Activated CD8-positive, alpha-beta memory T cell treated with anti-CD3 and anti-CD28 coated beads, Interleukin-2, amount 10 ng/mL, durations not matched to agents 7 days and 5 days (primary cell): ENCODE measurements at regions not wholly inside any gene's neighbourhood (a gene's known extent, or its start where the extent isn't known, plus 50 kb on each side); places are given as distances from the start of the nearest gene placed in this dataset.

Source experiments
- ATAC-seq: fragments of 150-1000 bp; cut with Tn5 transposase; one replicate; pipeline ENCODE4 v1.10.0; 2021; ENCODE audit warnings: moderate library complexity
- CTCF ChIA-PET: fragments of 350-600 bp; sonication (Branson Sonifier 250); formaldehyde crosslinking; loops from one replicate; lab custom pipeline; 2021; ENCODE audit warnings: antibody characterized with exemption; lab: Charles Lee
- DNase-seq: peaks from one replicate; pipeline ENCODE4 v3.0.0-alpha.2; 2020
- H3K27ac Mint-ChIP-seq: one replicate; pipeline ENCODE4 v1.8.0; 2021; ENCODE audit warnings: mild to moderate bottlenecking, mixed read lengths
- H3K27me3 Mint-ChIP-seq: one replicate; pipeline ENCODE4 v1.8.0; 2021; ENCODE audit warnings: mixed read lengths
- H3K36me3 Mint-ChIP-seq: one replicate; pipeline ENCODE4 v1.8.0; 2021; ENCODE audit warnings: mild to moderate bottlenecking, mixed read lengths
- H3K4me1 Mint-ChIP-seq: one replicate; pipeline ENCODE4 v1.8.0; 2021; ENCODE audit warnings: mixed read lengths
- H3K4me3 Mint-ChIP-seq: one replicate; pipeline ENCODE4 v1.8.0; 2021; ENCODE audit warnings: mild to moderate bottlenecking, moderate library complexity, mixed read lengths
- H3K9me3 Mint-ChIP-seq: one replicate; pipeline ENCODE4 v1.8.0; 2022; ENCODE audit warnings: low read depth, mixed read lengths

- no peaks in the 10 kb centered on the region for H3K4me1 Mint-ChIP-seq
These were observed 67.9 kb upstream of the CHL1 start for GRCh38 chr3:128515-129172.

GRCh38 chr3:131151-131888 is 65.2 kb upstream of the CHL1 start:
- ATAC-seq: no peak
- H3K27ac Mint-ChIP-seq: no peak overlapping the region
- H3K36me3 Mint-ChIP-seq: no peaks in the 10 kb centered on the region
- H3K9me3 Mint-ChIP-seq: no peaks in the 10 kb centered on the region
- no peak overlapping the region for H3K4me3 Mint-ChIP-seq
- no peak for DNase-seq
- CTCF ChIA-PET: no interaction called here
- H3K27me3 Mint-ChIP-seq: no peaks in the 10 kb centered on the region
- no peaks in the 10 kb centered on the region for H3K4me1 Mint-ChIP-seq

More at GRCh38 chr3:128515-129172, 67.9 kb upstream of the CHL1 start:
- DNase-seq (no peak), ATAC-seq (no peak)
- H3K36me3 Mint-ChIP-seq: no peaks in the 10 kb centered on the region
- no peaks in the 10 kb centered on the region for H3K27me3 Mint-ChIP-seq
- no peaks in the 10 kb centered on the region for H3K9me3 Mint-ChIP-seq
- no peak overlapping the region for H3K27ac Mint-ChIP-seq
- CTCF ChIA-PET: no interaction called here
- H3K4me3 Mint-ChIP-seq: no peak overlapping the region

GRCh38 chr3:132378-132777 is 64.2 kb upstream of the CHL1 start:
- Mint-ChIP-seq H3K4me1 (no peaks in the 10 kb centered on the region), H3K27ac (no peak overlapping the region), H3K27me3 (no peaks in the 10 kb centered on the region), H3K9me3 (no peaks in the 10 kb centered on the region), H3K36me3 (no peaks in the 10 kb centered on the region), H3K4me3 (no peak overlapping the region)
- no peak for ATAC-seq
- CTCF ChIA-PET: no interaction called here
- no peak for DNase-seq

- Mint-ChIP-seq H3K27ac (no peak overlapping the region), H3K9me3 (no peaks in the 10 kb centered on the region), H3K27me3 (no peaks in the 10 kb centered on the region), H3K4me1 (no peaks in the 10 kb centered on the region), H3K4me3 (no peak overlapping the region), H3K36me3 (no peaks in the 10 kb centered on the region)
- DNase-seq (no peak), ATAC-seq (no peak)
- CTCF ChIA-PET: no interaction called here
These were observed 63.7 kb upstream of the CHL1 start for GRCh38 chr3:132904-133303.

- ATAC-seq: no peak
- no peaks in the 10 kb centered on the region for H3K9me3 Mint-ChIP-seq
- H3K27me3 Mint-ChIP-seq: no peaks in the 10 kb centered on the region
- no peaks in the 10 kb centered on the region for H3K36me3 Mint-ChIP-seq
- no peaks in the 10 kb centered on the region for H3K4me1 Mint-ChIP-seq
- CTCF ChIA-PET: no interaction called here
- no peak overlapping the region for H3K4me3 Mint-ChIP-seq
- no peak for DNase-seq
- no peak overlapping the region for H3K27ac Mint-ChIP-seq
These were observed 55.7 kb upstream of the CHL1 start for GRCh38 chr3:140748-141330.
